Prostate gland (tissue), 2 donors: ENCODE measurements at regions not wholly inside any gene's neighbourhood (a gene's known extent, or its start where the extent isn't known, plus 50 kb on each side); places are given as distances from the start of the nearest gene placed in this dataset.
"Not testable (repeated sequence)": the region's sequence is repeated elsewhere in the genome, so short reads cannot be mapped to it uniquely, and the experiment has no call there.

ENCODE experiments used
- DNase-seq: peaks from one replicate; pipeline ENCODE4 v3.0.0-alpha.2; 2019; ENCODE audit warnings: low spot score
- H3K27ac ChIP-seq, 2 donors: fragments of 200-600 bp; sonication (generic); 2 replicates each; pipeline ENCODE4 v1.5.1; 2017 to 2019
- H3K27me3 ChIP-seq: fragments of 200-600 bp; sonication (generic); replicated peaks from 2 replicates; pipeline ENCODE4 v1.5.1; 2019; ENCODE audit not compliant: insufficient read depth
- H3K36me3 ChIP-seq, 2 donors: fragments of 200-600 bp; sonication (generic); 1 replicate in 1 of 2; 2 replicates in 1 of 2; pipeline versions ENCODE4 v1.5.1 to v1.8.1; 2017 to 2019
- H3K4me1 ChIP-seq: fragments of 200-600 bp; sonication (generic); replicated peaks from 2 replicates; pipeline ENCODE4 v1.5.1; 2019
- H3K4me3 ChIP-seq, 2 donors: fragments of 200-600 bp; sonication (generic); 2 replicates each; pipeline ENCODE4 v1.5.1; 2017 to 2019
- H3K9me3 ChIP-seq: fragments of 200-600 bp; sonication (generic); 2 replicates; pipeline ENCODE4 v1.5.1; 2017
- POLR2A ChIP-seq: fragments of 450-650 bp; IDR thresholded peaks from one replicate; pipeline ENCODE4 v1.6.1; 2016; ENCODE audit warnings: antibody characterized with exemption, mild to moderate bottlenecking
- POLR2AphosphoS5 ChIP-seq: sonication (generic); formaldehyde crosslinking; IDR thresholded peaks from one replicate; pipeline ENCODE4 v1.6.1; 2017; ENCODE audit warnings: antibody characterized with exemption
- WGBS: methylation state at CpG from one replicate; pipeline ENCODE4 v1.1.5; 2018; 5-methylcytosine and 5-hydroxymethylcytosine counted together
- intact Hi-C: fragments of 100-400 bp; cut with DNase I; formaldehyde crosslinking; loops from one replicate; pipeline ENCODE4 v1.14.2; 2022
- TF ChIP-seq, protein P1 (sequence below), 4 experiments: fragments of 200-600 bp in 2 of 4; fragments of 450-650 bp in 2 of 4; sonication (generic) in 2 of 4; IDR thresholded peaks; 1 replicate in 3 of 4; 2 replicates in 1 of 4; pipeline ENCODE4 v1.5.1; 2016 to 2019; ENCODE audit warnings: antibody characterized with exemption in 4 of 4, mild to moderate bottlenecking in 2 of 4, moderate library complexity in 2 of 4

DNA sequence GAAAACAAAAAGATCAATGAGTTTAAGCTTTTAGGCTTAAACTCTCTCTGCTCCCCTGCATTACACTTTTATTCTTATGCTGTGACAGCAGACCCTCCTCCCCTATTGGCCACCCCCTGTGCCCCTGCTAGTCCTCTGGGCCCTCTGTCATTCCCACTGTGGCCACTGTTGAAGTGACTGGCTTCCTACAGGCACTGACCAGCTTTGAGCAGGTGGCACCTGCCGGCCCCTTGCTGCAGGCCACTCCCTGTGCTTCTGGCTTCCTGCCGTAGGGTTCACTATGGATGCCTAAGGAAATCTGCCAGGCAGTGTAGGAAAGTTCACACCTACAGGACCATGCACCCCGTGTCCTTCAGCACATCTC, 156.5 kb upstream of the L3MBTL4 start:
- no peaks in the 10 kb centered on the region for H3K36me3 ChIP-seq
- 92% methylated on average over 3 of the region's 3 CpGs for WGBS
- no peak for DNase-seq
- TF ChIP-seq POLR2A: no peak
- no peak for TF ChIP-seq POLR2AphosphoS5
- no peak overlapping the region for H3K4me3 ChIP-seq
- H3K27me3 ChIP-seq: no peaks in the 10 kb centered on the region
- H3K27ac ChIP-seq: no peak overlapping the region
- intact Hi-C loops: no loop called here
- H3K4me1 ChIP-seq: no peaks in the 10 kb centered on the region
- no peaks in the 10 kb centered on the region for H3K9me3 ChIP-seq

- H3K27me3 ChIP-seq, intact Hi-C loops, H3K4me3 ChIP-seq, DNase-seq, H3K4me1 ChIP-seq, H3K36me3 ChIP-seq, H3K27ac ChIP-seq, H3K9me3 ChIP-seq: not testable (repeated sequence)
- WGBS: 95% methylated on average over 7 of the region's 7 CpGs
Measured at GRCh38 chr18:6572192-6572591, 157.3 kb upstream of the ARHGAP28 start.

DNA sequence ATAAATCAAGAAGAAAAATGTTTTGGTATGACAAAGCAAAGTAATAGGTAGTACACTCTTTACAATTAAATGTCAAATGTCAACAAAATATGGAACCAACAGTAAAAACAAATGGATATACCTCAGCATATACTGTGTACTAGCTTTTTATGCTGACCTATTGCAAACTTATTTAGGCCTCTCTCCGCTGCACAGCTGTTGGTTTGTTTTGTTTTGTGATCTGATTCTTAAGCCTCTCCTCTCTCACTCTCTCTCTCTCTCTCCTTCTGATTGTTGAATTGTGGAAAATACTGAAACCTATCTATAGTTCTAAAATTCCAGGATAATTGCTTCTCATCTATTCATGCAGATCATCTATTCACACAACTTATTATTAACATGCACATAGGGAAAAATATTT, 154.9 kb upstream of the ARHGAP28 start:
- Histone ChIP-seq H3K4me3 (no peak overlapping the region), H3K9me3 (no peaks in the 10 kb centered on the region), H3K27me3 (no peaks in the 10 kb centered on the region), H3K36me3 (no peaks in the 10 kb centered on the region), H3K27ac (no peak overlapping the region), H3K4me1 (no peaks in the 10 kb centered on the region)
- no peak for DNase-seq
- TF ChIP-seq, protein P1, sequence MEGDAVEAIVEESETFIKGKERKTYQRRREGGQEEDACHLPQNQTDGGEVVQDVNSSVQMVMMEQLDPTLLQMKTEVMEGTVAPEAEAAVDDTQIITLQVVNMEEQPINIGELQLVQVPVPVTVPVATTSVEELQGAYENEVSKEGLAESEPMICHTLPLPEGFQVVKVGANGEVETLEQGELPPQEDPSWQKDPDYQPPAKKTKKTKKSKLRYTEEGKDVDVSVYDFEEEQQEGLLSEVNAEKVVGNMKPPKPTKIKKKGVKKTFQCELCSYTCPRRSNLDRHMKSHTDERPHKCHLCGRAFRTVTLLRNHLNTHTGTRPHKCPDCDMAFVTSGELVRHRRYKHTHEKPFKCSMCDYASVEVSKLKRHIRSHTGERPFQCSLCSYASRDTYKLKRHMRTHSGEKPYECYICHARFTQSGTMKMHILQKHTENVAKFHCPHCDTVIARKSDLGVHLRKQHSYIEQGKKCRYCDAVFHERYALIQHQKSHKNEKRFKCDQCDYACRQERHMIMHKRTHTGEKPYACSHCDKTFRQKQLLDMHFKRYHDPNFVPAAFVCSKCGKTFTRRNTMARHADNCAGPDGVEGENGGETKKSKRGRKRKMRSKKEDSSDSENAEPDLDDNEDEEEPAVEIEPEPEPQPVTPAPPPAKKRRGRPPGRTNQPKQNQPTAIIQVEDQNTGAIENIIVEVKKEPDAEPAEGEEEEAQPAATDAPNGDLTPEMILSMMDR (IDR thresholded peaks at IDR 0.05): no peak
- no peak for TF ChIP-seq POLR2A
- TF ChIP-seq POLR2AphosphoS5: no peak
- intact Hi-C loops: no loop called here
- WGBS: 98% methylated on average over 1 of the region's 1 CpG

- TF ChIP-seq, protein P1 (IDR thresholded peaks at IDR 0.05): no peak
- TF ChIP-seq POLR2AphosphoS5 (no peak), POLR2A (no peak)
- H3K27me3 ChIP-seq: no peaks in the 10 kb centered on the region
- WGBS: 83% methylated on average over 10 of the region's 10 CpGs
- intact Hi-C loops: no loop called here
- H3K36me3 ChIP-seq: no peaks in the 10 kb centered on the region
- H3K4me3 ChIP-seq: no peak overlapping the region
- no peaks in the 10 kb centered on the region for H3K4me1 ChIP-seq
- H3K27ac ChIP-seq: no peak overlapping the region
- no peaks in the 10 kb centered on the region for H3K9me3 ChIP-seq
- no peak for DNase-seq
Measured at GRCh38 chr18:6575908-6576307, 153.6 kb upstream of the ARHGAP28 start.

- TF ChIP-seq POLR2AphosphoS5 (no peak), POLR2A (no peak)
- TF ChIP-seq, protein P1 (IDR thresholded peaks at IDR 0.05): no peak
- Histone ChIP-seq H3K27me3 (no peaks in the 10 kb centered on the region), H3K27ac (no peak overlapping the region), H3K36me3 (no peaks in the 10 kb centered on the region), H3K9me3 (no peaks in the 10 kb centered on the region), H3K4me3 (no peak overlapping the region), H3K4me1 (no peaks in the 10 kb centered on the region)
- intact Hi-C loops: no loop called here
- DNase-seq: no peak
- 96% methylated on average over 5 of the region's 5 CpGs for WGBS
Measured at GRCh38 chr18:6576718-6577375, 152.7 kb upstream of the ARHGAP28 start.

DNA sequence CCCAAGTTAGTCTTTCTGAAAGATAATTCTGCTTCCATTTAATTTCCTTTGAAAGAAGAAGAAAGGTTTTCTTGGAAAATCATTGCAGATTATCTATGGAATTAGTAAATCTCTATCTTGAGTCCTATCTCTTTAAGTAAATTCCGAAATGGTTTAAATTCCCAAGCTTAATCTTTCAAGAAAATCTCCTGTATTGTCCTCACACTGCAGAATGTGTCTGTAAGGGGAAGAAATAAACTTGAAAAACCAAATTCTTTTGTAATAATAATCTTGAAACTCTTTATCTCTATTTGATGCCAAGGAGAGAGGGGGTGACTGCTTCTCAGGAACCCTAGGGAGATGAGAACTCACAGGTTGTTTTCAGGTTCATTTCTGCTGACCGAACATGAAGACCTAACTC, 150.8 kb upstream of the ARHGAP28 start:
- intact Hi-C loops: no loop called here
- no peaks in the 10 kb centered on the region for H3K27me3 ChIP-seq
- no peaks in the 10 kb centered on the region for H3K4me1 ChIP-seq
- H3K36me3 ChIP-seq: no peaks in the 10 kb centered on the region
- WGBS: 94% methylated on average over 2 of the region's 2 CpGs
- no peak overlapping the region for H3K27ac ChIP-seq
- no peak for TF ChIP-seq POLR2A
- TF ChIP-seq, protein P1 (IDR thresholded peaks at IDR 0.05): no peak
- H3K4me3 ChIP-seq: no peak overlapping the region
- DNase-seq: no peak
- no peaks in the 10 kb centered on the region for H3K9me3 ChIP-seq
